HG02884 (cell line): ENCODE measurements at regions not wholly inside any gene's neighbourhood (a gene's known extent, or its start where the extent isn't known, plus 50 kb on each side); places are given as distances from the start of the nearest gene placed in this dataset.

Source experiments
- ATAC-seq: cut with Tn5 transposase; IDR thresholded peaks from one replicate; pipeline ENCODE4 v1.9.1; 2021; ENCODE audit warnings: mild to moderate bottlenecking, moderate library complexity; ENCODE audit not compliant: unreplicated experiment

DNA sequence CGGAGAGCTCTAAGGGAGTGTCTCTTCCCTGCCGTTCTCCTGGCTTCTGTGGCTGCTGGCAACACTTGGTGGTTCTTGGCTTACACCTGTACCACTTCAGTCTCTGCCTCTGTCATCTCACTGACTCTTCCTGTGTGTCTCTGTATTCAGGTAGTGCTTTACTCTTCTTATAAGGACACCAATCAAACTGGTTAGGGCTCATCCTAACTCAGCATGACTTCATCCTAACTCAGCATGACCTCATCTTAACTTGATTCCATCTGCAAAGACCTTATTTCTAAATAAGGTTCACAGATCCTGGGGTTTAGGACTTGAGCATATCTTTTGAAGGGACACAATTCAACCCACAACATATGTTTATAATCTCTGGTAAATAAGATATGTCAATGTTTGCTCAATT is 51.6 kb upstream of the DSEL start:
- ATAC-seq: no peak
